Mesenchymal stem cell (in vitro differentiated cells and primary cell): ENCODE measurements at regions not wholly inside any gene's neighbourhood (a gene's known extent, or its start where the extent isn't known, plus 50 kb on each side); places are given as distances from the start of the nearest gene placed in this dataset.

ENCODE experiments used
- DNase-seq: peaks from one replicate; pipeline ENCODE4 v3.0.0-alpha.2; 2013
- H2AFZ ChIP-seq: one replicate; pipeline ENCODE4 v1.6.1; 2013; ENCODE audit warnings: low read depth, mild to moderate bottlenecking, control low read depth, inconsistent platforms, low read length, moderate library complexity
- H2AK5ac ChIP-seq: 2 replicates; pipeline ENCODE4 v1.6.1; 2013; ENCODE audit warnings: low read length, moderate library complexity, mild to moderate bottlenecking, inconsistent platforms; ENCODE audit not compliant: severe bottlenecking
- H2BK120ac ChIP-seq: one replicate; pipeline ENCODE4 v1.6.1; 2013; ENCODE audit warnings: low read depth, mild to moderate bottlenecking, inconsistent platforms, low read length, moderate library complexity
- H2BK12ac ChIP-seq, 2 experiments: one replicate each; pipeline ENCODE4 v1.6.1; 2013; ENCODE audit warnings: inconsistent platforms in 2 of 2, low read length in 2 of 2, mild to moderate bottlenecking in 2 of 2, moderate library complexity in 2 of 2, control low read depth in 1 of 2
- H2BK15ac ChIP-seq: one replicate; pipeline ENCODE4 v1.6.1; 2013; ENCODE audit warnings: mild to moderate bottlenecking, low read depth, inconsistent platforms; ENCODE audit not compliant: poor library complexity, severe bottlenecking
- H2BK5ac ChIP-seq: 2 replicates; pipeline ENCODE4 v1.6.1; 2013; ENCODE audit warnings: low read depth, mild to moderate bottlenecking, low read length, control low read depth, inconsistent platforms; ENCODE audit not compliant: poor library complexity, severe bottlenecking
- H3K14ac ChIP-seq, 2 experiments: one replicate each; pipeline ENCODE4 v1.6.1; 2013; ENCODE audit warnings: inconsistent platforms in 2 of 2, low read length in 2 of 2, control low read depth in 1 of 2, mild to moderate bottlenecking in 1 of 2, moderate library complexity in 1 of 2
- H3K18ac ChIP-seq, 2 experiments: one replicate each; pipeline ENCODE4 v1.6.1; 2013; ENCODE audit warnings: inconsistent platforms in 2 of 2, low read length in 2 of 2, control low read depth in 1 of 2, low read depth in 1 of 2, mild to moderate bottlenecking in 1 of 2
- H3K23ac ChIP-seq, 2 experiments: one replicate each; pipeline ENCODE4 v1.6.1; 2013; ENCODE audit warnings: inconsistent platforms in 2 of 2, low read length in 2 of 2, mild to moderate bottlenecking in 2 of 2, moderate library complexity in 2 of 2, control low read depth in 1 of 2
- H3K27ac ChIP-seq: 2 replicates; pipeline ENCODE4 v1.5.1; 2013; ENCODE audit warnings: mild to moderate bottlenecking, moderate library complexity, low read length, control low read depth, inconsistent platforms; ENCODE audit not compliant: poor library complexity, severe bottlenecking
- H3K27me3 ChIP-seq, 2 experiments: 2 replicates each; pipeline versions ENCODE4 v1.6.1 to v1.7.0; 2013; ENCODE audit warnings: low read length in 2 of 2, mild to moderate bottlenecking in 2 of 2, moderate library complexity in 2 of 2, control low read depth in 1 of 2, inconsistent platforms in 1 of 2; ENCODE audit not compliant: control insufficient read depth in 1 of 2, insufficient read depth in 1 of 2
- H3K36me3 ChIP-seq, 2 experiments: 2 replicates each; pipeline versions ENCODE4 v1.6.1 to v1.7.0; 2013; ENCODE audit warnings: low read length in 2 of 2, control low read depth in 1 of 2, inconsistent platforms in 1 of 2, low read depth in 1 of 2, mild to moderate bottlenecking in 1 of 2; ENCODE audit not compliant: insufficient read depth in 2 of 2, control insufficient read depth in 1 of 2
- H3K4ac ChIP-seq, 2 experiments: one replicate each; pipeline ENCODE4 v1.6.1; 2013; ENCODE audit warnings: inconsistent platforms in 2 of 2, low read length in 2 of 2, mild to moderate bottlenecking in 2 of 2, moderate library complexity in 2 of 2, control low read depth in 1 of 2, low read depth in 1 of 2
- H3K4me1 ChIP-seq: 2 replicates; pipeline ENCODE4 v1.6.1; 2013; ENCODE audit warnings: low read depth, low read length, control low read depth; ENCODE audit not compliant: control insufficient read depth, insufficient read depth
- H3K4me2 ChIP-seq: 2 replicates; pipeline ENCODE4 v1.6.1; 2013; ENCODE audit warnings: low read length, mild to moderate bottlenecking, inconsistent platforms; ENCODE audit not compliant: poor library complexity, severe bottlenecking
- H3K4me3 ChIP-seq, 2 experiments: 2 replicates each; pipeline versions ENCODE4 v1.5.1 to v1.7.0; 2013; ENCODE audit warnings: low read length in 2 of 2, mild to moderate bottlenecking in 2 of 2, control low read depth in 1 of 2, low read depth in 1 of 2; ENCODE audit not compliant: insufficient read depth in 1 of 2
- H3K79me1 ChIP-seq: replicated peaks from 2 replicates; pipeline ENCODE4 v1.6.1; 2013; ENCODE audit warnings: mild to moderate bottlenecking, control low read depth, low read length, inconsistent platforms; ENCODE audit not compliant: poor library complexity, severe bottlenecking
- H3K9ac ChIP-seq: 2 replicates; pipeline ENCODE4 v1.7.0; 2013; ENCODE audit warnings: mild to moderate bottlenecking, low read length, moderate library complexity
- H3K9me3 ChIP-seq: 2 replicates; pipeline ENCODE4 v1.7.0; 2013; ENCODE audit warnings: mild to moderate bottlenecking, low read length; ENCODE audit not compliant: control insufficient read depth
- H4K8ac ChIP-seq: one replicate; pipeline ENCODE4 v1.6.1; 2013; ENCODE audit warnings: inconsistent platforms, mild to moderate bottlenecking, low read length, moderate library complexity
- H4K91ac ChIP-seq: one replicate; pipeline ENCODE4 v1.6.1; 2013; ENCODE audit warnings: mild to moderate bottlenecking, low read length, inconsistent platforms
- WGBS: methylation state at CpG from one replicate; pipeline ENCODE4 v1.1.7; 2013; ENCODE audit warnings: mixed read lengths; 5-methylcytosine and 5-hydroxymethylcytosine counted together

- Histone ChIP-seq H3K4me2 (no peak overlapping the region), H2BK5ac (no peak overlapping the region), H3K27me3 (no peaks in the 10 kb centered on the region), H2BK12ac (no peak overlapping the region), H2AFZ (no peak overlapping the region), H2BK120ac (no peak overlapping the region), H2AK5ac (no peak overlapping the region), H4K91ac (no peak overlapping the region), H3K27ac (no peak overlapping the region), H3K18ac (no peak overlapping the region), H3K4ac (no peak overlapping the region), H4K8ac (no peak overlapping the region), H3K36me3 (no peaks in the 10 kb centered on the region), H2BK15ac (no peak overlapping the region), H3K4me3 (no peak overlapping the region), H3K9ac (no peak overlapping the region), H3K79me1 (no peaks in the 10 kb centered on the region), H3K14ac (no peak overlapping the region), H3K9me3 (peaks cover 6% of the 10 kb centered on the region), H3K4me1 (no peaks in the 10 kb centered on the region), H3K23ac (no peak overlapping the region)
- DNase-seq = no peak
- 88% methylated on average over 1 of the region's 1 CpG for WGBS
Measured at GRCh38 chr13:72590091-72590740, 137.2 kb downstream of the MZT1 start.

DNA sequence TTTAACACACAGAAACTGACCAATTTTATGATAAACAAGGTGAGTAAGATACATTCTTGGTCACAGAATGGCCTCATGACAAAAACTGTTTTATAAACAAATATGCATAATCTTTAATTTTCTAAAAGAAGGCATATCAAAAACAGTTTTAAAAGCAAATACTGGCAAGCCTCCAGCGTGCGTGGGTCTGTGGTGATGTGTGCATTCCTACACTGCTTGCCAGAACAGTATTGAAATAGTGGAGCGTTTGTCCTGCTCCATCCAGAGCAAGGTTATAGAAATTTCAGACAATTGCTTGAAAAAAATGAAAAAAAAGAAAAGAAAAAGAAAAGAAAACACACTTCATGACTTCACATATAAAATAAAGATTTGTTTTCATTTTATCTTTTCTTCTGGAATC, 140.9 kb downstream of the MZT1 start:
- Histone ChIP-seq H3K4me3 (no peak overlapping the region), H3K9me3 (peaks cover 4% of the 10 kb centered on the region), H2AFZ (no peak overlapping the region), H4K8ac (no peak overlapping the region), H3K36me3 (no peaks in the 10 kb centered on the region), H3K79me1 (no peaks in the 10 kb centered on the region), H2BK15ac (no peak overlapping the region), H3K9ac (no peak overlapping the region), H2BK120ac (no peak overlapping the region), H2BK5ac (no peak overlapping the region), H3K23ac (no peak overlapping the region), H3K4me2 (no peak overlapping the region), H3K27me3 (no peaks in the 10 kb centered on the region), H3K4me1 (no peaks in the 10 kb centered on the region), H4K91ac (no peak overlapping the region), H2BK12ac (no peak overlapping the region), H3K18ac (no peak overlapping the region), H3K14ac (no peak overlapping the region), H2AK5ac (no peak overlapping the region), H3K27ac (no peak overlapping the region), H3K4ac (no peak overlapping the region)
- 83% methylated on average over 2 of the region's 3 CpGs for WGBS
- DNase-seq = no peak

DNA sequence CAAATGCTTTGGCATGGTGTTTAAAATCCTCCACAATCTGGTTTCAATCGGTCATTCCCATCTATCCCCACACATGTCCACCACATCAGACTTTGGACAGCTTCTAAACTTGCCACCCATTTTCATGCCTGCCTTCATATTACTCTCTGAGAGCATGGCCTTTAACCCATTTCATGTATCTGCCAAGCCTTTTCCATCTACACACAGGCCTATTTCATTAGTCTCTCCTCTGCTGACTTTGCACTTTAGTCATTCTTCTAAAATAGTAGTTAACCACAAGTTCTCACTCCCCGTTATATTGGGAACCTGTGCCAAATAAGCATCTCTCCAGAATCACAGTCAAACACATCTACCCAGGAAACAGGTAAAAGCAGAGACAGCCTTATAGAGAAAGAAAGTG, 142.2 kb downstream of the MZT1 start:
- H3K9me3 ChIP-seq = peaks cover 4% of the 10 kb centered on the region
- H3K18ac ChIP-seq = no peak overlapping the region
- H2BK5ac ChIP-seq = no peak overlapping the region
- no peak overlapping the region for H2AFZ ChIP-seq
- H2BK15ac ChIP-seq = no peak overlapping the region
- no peak overlapping the region for H3K4me3 ChIP-seq
- no peak overlapping the region for H3K27ac ChIP-seq
- H3K23ac ChIP-seq = no peak overlapping the region
- no peak overlapping the region for H2BK12ac ChIP-seq
- H3K9ac ChIP-seq = no peak overlapping the region
- H4K8ac ChIP-seq = no peak overlapping the region
- no peak overlapping the region for H2BK120ac ChIP-seq
- no peak overlapping the region for H3K4me2 ChIP-seq
- no peak for DNase-seq
- H3K14ac ChIP-seq = no peak overlapping the region
- no peaks in the 10 kb centered on the region for H3K36me3 ChIP-seq
- WGBS = 72% methylated on average over 2 of the region's 2 CpGs
- no peaks in the 10 kb centered on the region for H3K4me1 ChIP-seq
- no peak overlapping the region for H4K91ac ChIP-seq
- H3K27me3 ChIP-seq = no peaks in the 10 kb centered on the region
- no peak overlapping the region for H3K4ac ChIP-seq
- H3K79me1 ChIP-seq = no peaks in the 10 kb centered on the region
- no peak overlapping the region for H2AK5ac ChIP-seq

DNA sequence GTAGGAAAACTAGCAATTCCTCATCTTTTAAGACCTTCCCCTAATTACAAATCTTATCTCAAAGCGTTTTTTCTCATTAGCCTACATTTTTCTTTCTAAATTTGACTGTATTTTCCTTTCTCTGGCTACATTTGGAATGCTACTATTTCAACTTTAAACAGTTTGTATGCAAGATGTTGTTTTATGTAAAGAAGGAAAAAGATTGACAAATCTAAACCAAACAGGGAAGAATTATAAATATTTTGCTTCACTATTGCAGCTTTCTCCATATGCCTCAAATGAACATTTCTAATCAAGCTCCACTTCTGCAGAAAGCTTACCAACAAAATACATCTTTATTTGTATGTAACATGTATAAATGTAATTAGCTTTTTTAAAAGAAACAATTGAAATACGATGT, 156.2 kb downstream of the MZT1 start:
- no peak overlapping the region for H2BK5ac ChIP-seq
- no peak overlapping the region for H4K8ac ChIP-seq
- H3K4ac ChIP-seq = no peak overlapping the region
- no peak for DNase-seq
- H3K27ac ChIP-seq = no peak overlapping the region
- H2BK120ac ChIP-seq = no peak overlapping the region
- no peak overlapping the region for H2BK12ac ChIP-seq
- H3K27me3 ChIP-seq = no peaks in the 10 kb centered on the region
- H3K14ac ChIP-seq = no peak overlapping the region
- no peak overlapping the region for H2BK15ac ChIP-seq
- no peak overlapping the region for H2AFZ ChIP-seq
- no peak overlapping the region for H3K23ac ChIP-seq
- no peak overlapping the region for H3K4me3 ChIP-seq
- H3K36me3 ChIP-seq = no peaks in the 10 kb centered on the region
- WGBS = 67% methylated on average over 2 of the region's 2 CpGs
- H3K18ac ChIP-seq = no peak overlapping the region
- H4K91ac ChIP-seq = no peak overlapping the region
- H3K4me1 ChIP-seq = no peaks in the 10 kb centered on the region
- no peak overlapping the region for H3K4me2 ChIP-seq
- no peak overlapping the region for H3K9ac ChIP-seq
- no peaks in the 10 kb centered on the region for H3K79me1 ChIP-seq
- no peak overlapping the region for H2AK5ac ChIP-seq
- H3K9me3 ChIP-seq = peaks cover 11% of the 10 kb centered on the region
